PC-9 (cell line): ENCODE measurements at regions not wholly inside any gene's neighbourhood (a gene's known extent, or its start where the extent isn't known, plus 50 kb on each side); places are given as distances from the start of the nearest gene placed in this dataset.

Source experiments
- CTCF ChIP-seq: fragments of 200-600 bp; sonication (generic); conservative IDR thresholded peaks from 2 replicates; pipeline ENCODE4 v1.6.1; 2017; ENCODE audit warnings: mixed run types, antibody characterized with exemption, mild to moderate bottlenecking, moderate library complexity
- EZH2 ChIP-seq: fragments of 200-600 bp; sonication (generic); IDR thresholded peaks from 2 replicates; pipeline ENCODE4 v1.8.0; 2017; ENCODE audit warnings: antibody characterized with exemption, low read depth

GRCh38 chr5:63029891-63030290 lies 451.3 kb downstream of the LRRC70 start:
- TF ChIP-seq CTCF = no peak
- no peak for TF ChIP-seq EZH2
